ENCODE measurements at regions not wholly inside any gene's neighbourhood (a gene's known extent, or its start where the extent isn't known, plus 50 kb on each side); places are given as distances from the start of the nearest gene placed in this dataset.

GRCh38 chr18:78659057-78659456, 320.6 kb upstream of the SALL3 start:
- Histone ChIP-seq H3K79me2 (replicated peaks; ENCODE audit: insufficient read depth, low read length) (no peaks in the 10 kb centered on the region), H3K4me3 (ENCODE audit: low read length) (no peak overlapping the region), H4K20me1 (ENCODE audit: insufficient read depth) (no peaks in the 10 kb centered on the region), H2AFZ (ENCODE audit: low read depth, low read length) (no peak overlapping the region), H3K36me3 (ENCODE audit: insufficient read depth, low read length) (no peaks in the 10 kb centered on the region), H3K27me3 (ENCODE audit: insufficient read depth, low read depth, low read length) (no peaks in the 10 kb centered on the region), H3F3A (ENCODE audit: insufficient read depth, low read length, poor library complexity, severe bottlenecking) (no peaks in the 10 kb centered on the region), H3K9ac (ENCODE audit: low read length) (no peak overlapping the region), H3K9me2 (ENCODE audit: insufficient read depth, low read length) (no peaks in the 10 kb centered on the region), H3K4me2 (ENCODE audit: low read length) (no peak overlapping the region), H3K27ac (ENCODE audit: low read length) (no peak overlapping the region), H3K9me3 (ENCODE audit: low read length) (no peaks in the 10 kb centered on the region)
- TF ChIP-seq SMC3 (conservative IDR thresholded peaks at IDR 0.05; ENCODE audit: poor library complexity), result no peak
- no peak for TF ChIP-seq EP300 (conservative IDR thresholded peaks at IDR 0.05; ENCODE audit: poor library complexity, severe bottlenecking)
- TF ChIP-seq TAF1 (IDR thresholded peaks at IDR 0.05; ENCODE audit: low read depth), result no peak
- TF ChIP-seq CTCF (IDR thresholded peaks at IDR 0.05; ENCODE audit: poor library complexity, severe bottlenecking), result no peak
- no peak for TF ChIP-seq RAD21 (conservative IDR thresholded peaks at IDR 0.05)
- no peak for TF ChIP-seq REST (IDR thresholded peaks at IDR 0.05; ENCODE audit: borderline replicate concordance)
- TF ChIP-seq EZH2 (IDR thresholded peaks at IDR 0.05; ENCODE audit: borderline replicate concordance, insufficient read depth, low read length, poor library complexity, severe bottlenecking), result no peak
- no peak for TF ChIP-seq MXI1 (conservative IDR thresholded peaks at IDR 0.05; ENCODE audit: poor library complexity, severe bottlenecking)
- TF ChIP-seq POLR2AphosphoS5 (IDR thresholded peaks at IDR 0.05), result no peak

GRCh38 chr18:78659748-78660147, 319.9 kb upstream of the SALL3 start:
- TF ChIP-seq SMC3 (conservative IDR thresholded peaks at IDR 0.05; ENCODE audit: poor library complexity) (no peak), RAD21 (conservative IDR thresholded peaks at IDR 0.05) (peak; percentile 37), CTCF (IDR thresholded peaks at IDR 0.05; ENCODE audit: poor library complexity, severe bottlenecking) (peak; percentile 18)
- Histone ChIP-seq H3K9ac (ENCODE audit: low read length) (no peak overlapping the region), H3K4me2 (ENCODE audit: low read length) (no peak overlapping the region), H4K20me1 (ENCODE audit: insufficient read depth) (no peaks in the 10 kb centered on the region), H3F3A (ENCODE audit: insufficient read depth, low read length, poor library complexity, severe bottlenecking) (no peaks in the 10 kb centered on the region), H3K9me3 (ENCODE audit: low read length) (no peaks in the 10 kb centered on the region), H3K9me2 (ENCODE audit: insufficient read depth, low read length) (no peaks in the 10 kb centered on the region), H2AFZ (ENCODE audit: low read depth, low read length) (no peak overlapping the region), H3K79me2 (replicated peaks; ENCODE audit: insufficient read depth, low read length) (no peaks in the 10 kb centered on the region), H3K36me3 (ENCODE audit: insufficient read depth, low read length) (no peaks in the 10 kb centered on the region), H3K27ac (ENCODE audit: low read length) (no peak overlapping the region), H3K4me3 (ENCODE audit: low read length) (no peak overlapping the region), H3K27me3 (ENCODE audit: insufficient read depth, low read depth, low read length) (no peaks in the 10 kb centered on the region)
